Thyroid gland (tissue), 4 donors: ENCODE measurements at regions not wholly inside any gene's neighbourhood (a gene's known extent, or its start where the extent isn't known, plus 50 kb on each side); places are given as distances from the start of the nearest gene placed in this dataset.

Experiments
- POLR2A ChIP-seq, 2 donors: fragments of 450-650 bp; IDR thresholded peaks; one replicate each; pipeline ENCODE4 v1.6.1; 2017; ENCODE audit warnings: antibody characterized with exemption in 2 of 2, mild to moderate bottlenecking in 2 of 2, moderate library complexity in 1 of 2
- TF ChIP-seq, protein P1 (sequence below), 6 experiments: fragments of 200-600 bp in 3 of 6; fragments of 450-650 bp in 3 of 6; sonication (generic) in 3 of 6; IDR thresholded peaks; one replicate each; pipeline ENCODE4 v1.5.1; 2016 to 2019; ENCODE audit warnings: antibody characterized with exemption in 6 of 6, mild to moderate bottlenecking in 2 of 6, inconsistent platforms in 1 of 6, moderate library complexity in 1 of 6

DNA sequence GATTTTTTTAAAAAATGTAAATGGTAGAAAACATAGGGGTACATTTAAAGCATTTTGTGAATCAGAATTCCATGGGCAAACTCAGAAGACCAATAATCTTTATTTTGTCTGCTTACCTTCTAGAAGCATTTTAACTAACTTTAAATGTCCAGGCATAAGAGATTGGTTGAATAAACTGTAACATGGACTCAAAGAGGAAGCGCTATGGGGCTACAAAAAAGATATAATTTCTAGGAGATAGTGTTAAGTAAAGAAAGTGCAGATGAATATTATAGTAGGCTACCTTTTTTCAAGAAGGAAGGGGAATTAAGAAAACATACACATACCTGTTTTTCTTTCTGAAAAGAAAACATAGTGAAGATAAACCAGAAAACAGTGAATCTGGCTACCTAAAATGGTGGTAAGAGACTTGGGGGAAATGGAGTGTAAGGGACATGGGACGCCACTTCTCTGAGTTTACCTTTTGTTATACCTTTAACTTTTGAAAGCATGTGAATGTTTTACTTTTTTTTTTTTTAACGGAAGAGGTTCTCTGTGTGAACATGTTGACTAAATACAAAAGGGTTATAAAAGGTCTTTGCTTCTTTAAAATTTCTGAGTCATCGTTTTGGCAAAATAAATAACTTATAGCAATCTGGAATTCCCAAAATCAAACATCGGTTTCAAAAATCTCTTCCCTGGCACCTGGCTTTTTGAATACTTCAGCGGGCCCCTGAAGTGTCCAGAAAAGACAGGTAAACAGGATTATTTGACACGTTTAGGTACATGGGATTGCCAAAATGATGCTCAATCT, 133.4 kb downstream of the OR2B2 start:
- no peak for TF ChIP-seq POLR2A (IDR thresholded peaks at IDR 0.05)
- TF ChIP-seq, protein P1, sequence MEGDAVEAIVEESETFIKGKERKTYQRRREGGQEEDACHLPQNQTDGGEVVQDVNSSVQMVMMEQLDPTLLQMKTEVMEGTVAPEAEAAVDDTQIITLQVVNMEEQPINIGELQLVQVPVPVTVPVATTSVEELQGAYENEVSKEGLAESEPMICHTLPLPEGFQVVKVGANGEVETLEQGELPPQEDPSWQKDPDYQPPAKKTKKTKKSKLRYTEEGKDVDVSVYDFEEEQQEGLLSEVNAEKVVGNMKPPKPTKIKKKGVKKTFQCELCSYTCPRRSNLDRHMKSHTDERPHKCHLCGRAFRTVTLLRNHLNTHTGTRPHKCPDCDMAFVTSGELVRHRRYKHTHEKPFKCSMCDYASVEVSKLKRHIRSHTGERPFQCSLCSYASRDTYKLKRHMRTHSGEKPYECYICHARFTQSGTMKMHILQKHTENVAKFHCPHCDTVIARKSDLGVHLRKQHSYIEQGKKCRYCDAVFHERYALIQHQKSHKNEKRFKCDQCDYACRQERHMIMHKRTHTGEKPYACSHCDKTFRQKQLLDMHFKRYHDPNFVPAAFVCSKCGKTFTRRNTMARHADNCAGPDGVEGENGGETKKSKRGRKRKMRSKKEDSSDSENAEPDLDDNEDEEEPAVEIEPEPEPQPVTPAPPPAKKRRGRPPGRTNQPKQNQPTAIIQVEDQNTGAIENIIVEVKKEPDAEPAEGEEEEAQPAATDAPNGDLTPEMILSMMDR (IDR thresholded peaks at IDR 0.05): no peak
